ENCODE measurements at regions not wholly inside any gene's neighbourhood (a gene's known extent, or its start where the extent isn't known, plus 50 kb on each side); places are given as distances from the start of the nearest gene placed in this dataset.

- no peak for DNase-seq (ENCODE audit: low spot score)
- H3K27ac ChIP-seq, result no peak overlapping the region
- no peak for TF ChIP-seq CTCF (IDR thresholded peaks at IDR 0.05)
- no peak overlapping the region for H3K4me3 ChIP-seq
Observed at GRCh38 chr1:69246710-69247109, 321.0 kb upstream of the LRRC7 start.

GRCh38 chr1:69252696-69253095 lies 315.0 kb upstream of the LRRC7 start:
- no peak overlapping the region for H3K27ac ChIP-seq
- no peak overlapping the region for H3K4me3 ChIP-seq
- no peak for DNase-seq (ENCODE audit: low spot score)
- no peak for TF ChIP-seq CTCF (IDR thresholded peaks at IDR 0.05)

- Histone ChIP-seq H3K4me3 (no peak overlapping the region), H3K27ac (no peak overlapping the region)
- no peak for TF ChIP-seq CTCF (IDR thresholded peaks at IDR 0.05)
- DNase-seq (ENCODE audit: low spot score), result no peak
Observed at GRCh38 chr1:69256036-69256435, 311.7 kb upstream of the LRRC7 start.

GRCh38 chr1:69258842-69259241 lies 308.9 kb upstream of the LRRC7 start:
- Histone ChIP-seq H3K27ac (no peak overlapping the region), H3K4me3 (no peak overlapping the region)
- DNase-seq (ENCODE audit: low spot score), result no peak
- TF ChIP-seq CTCF (IDR thresholded peaks at IDR 0.05), result no peak

GRCh38 chr1:69263921-69264391 lies 303.8 kb upstream of the LRRC7 start:
- no peak for TF ChIP-seq CTCF (IDR thresholded peaks at IDR 0.05)
- DNase-seq (ENCODE audit: low spot score), result no peak
- no peak overlapping the region for H3K27ac ChIP-seq
- H3K4me3 ChIP-seq, result no peak overlapping the region

- Histone ChIP-seq H3K27ac (no peak overlapping the region), H3K4me3 (no peak overlapping the region)
- no peak for TF ChIP-seq CTCF (IDR thresholded peaks at IDR 0.05)
- no peak for DNase-seq (ENCODE audit: low spot score)
Observed at GRCh38 chr1:69269491-69269890, 298.2 kb upstream of the LRRC7 start.

GRCh38 chr1:69271587-69272125 lies 296.1 kb upstream of the LRRC7 start:
- no peak for TF ChIP-seq CTCF (IDR thresholded peaks at IDR 0.05)
- no peak for DNase-seq (ENCODE audit: low spot score)
- H3K27ac ChIP-seq, result no peak overlapping the region
- H3K4me3 ChIP-seq, result no peak overlapping the region
